ENCODE measurements at regions not wholly inside any gene's neighbourhood (a gene's known extent, or its start where the extent isn't known, plus 50 kb on each side); places are given as distances from the start of the nearest gene placed in this dataset.
"Not testable (repeated sequence)": the region's sequence is repeated elsewhere in the genome, so short reads cannot be mapped to it uniquely, and the experiment has no call there.

DNA sequence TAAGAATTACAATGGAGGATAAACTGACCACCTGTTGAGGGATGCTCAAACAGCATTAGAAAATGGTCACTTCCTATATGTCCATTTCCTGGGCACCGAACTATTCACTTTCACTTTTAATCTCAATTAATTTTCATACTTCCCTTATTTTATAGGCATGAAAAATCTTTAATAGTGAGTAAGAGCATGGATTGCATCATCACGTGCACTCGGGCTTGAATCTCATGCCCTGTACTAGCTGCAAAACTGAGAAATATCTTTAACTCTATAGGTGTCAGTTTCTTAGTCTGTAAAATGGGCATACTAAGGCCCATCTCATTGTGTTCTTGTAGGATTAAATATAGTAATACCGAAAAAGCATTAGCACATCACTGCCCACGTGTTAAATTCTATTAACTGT is 183.9 kb upstream of the FIGN start:
- peak; percentile 69 for TF ChIP-seq CEBPB (IDR thresholded peaks at IDR 0.05; ENCODE audit: low read depth, low read length)
- no peak for TF ChIP-seq RAD21 (IDR thresholded peaks at IDR 0.05; ENCODE audit: low read length)
- TF ChIP-seq MAFK (IDR thresholded peaks at IDR 0.05; ENCODE audit: low read depth, low read length), result no peak
- TF ChIP-seq RFX5 (IDR thresholded peaks at IDR 0.05; ENCODE audit: low read depth, low read length), result no peak
- TF ChIP-seq SMC3 (IDR thresholded peaks at IDR 0.05; ENCODE audit: low read depth, low read length), result no peak
- Histone ChIP-seq H4K20me1 (ENCODE audit: insufficient read depth, low read length) (no peaks in the 10 kb centered on the region), H4K91ac (ENCODE audit: insufficient read depth, low read depth, low read length) (no peak overlapping the region), H4K5ac (ENCODE audit: low read depth, low read length) (no peak overlapping the region), H2BK20ac (ENCODE audit: low read depth, low read length) (no peak overlapping the region), H3K27ac (ENCODE audit: insufficient read depth, low read length) (no peak overlapping the region), H3K4me3 (ENCODE audit: insufficient read depth, low read depth, low read length) (no peak overlapping the region), H3K14ac (replicated peaks; ENCODE audit: low read depth, low read length) (no peak overlapping the region), H3K9ac (ENCODE audit: low read depth, low read length) (no peak overlapping the region), H3K56ac (ENCODE audit: extremely low read depth, insufficient read depth, low read length) (no peak overlapping the region), H3K27me3 (ENCODE audit: control insufficient read depth, insufficient read depth, low read length) (no peaks in the 10 kb centered on the region), H2AK9ac (replicated peaks; ENCODE audit: low read depth, low read length, poor library complexity) (no peak overlapping the region), H3K4ac (ENCODE audit: low read depth, low read length) (no peak overlapping the region), H3K9me1 (ENCODE audit: insufficient read depth, low read length) (no peaks in the 10 kb centered on the region), H2BK120ac (ENCODE audit: low read depth, low read length) (no peak overlapping the region), H3K9me3 (ENCODE audit: control insufficient read depth, insufficient read depth, low read length) (no peaks in the 10 kb centered on the region), H2AK5ac (ENCODE audit: low read depth, low read length) (no peak overlapping the region), H3K4me1 (ENCODE audit: control insufficient read depth, insufficient read depth, low read length) (no peaks in the 10 kb centered on the region), H3K4me2 (ENCODE audit: low read depth, low read length) (no peak overlapping the region), H2BK15ac (ENCODE audit: low read depth, low read length) (no peak overlapping the region), H2BK5ac (ENCODE audit: low read depth, low read length, poor library complexity, severe bottlenecking) (no peak overlapping the region), H4K8ac (ENCODE audit: low read depth in 2 of 2, low read length in 2 of 2) (no peak overlapping the region), H3K36me3 (ENCODE audit: control insufficient read depth, insufficient read depth, low read length) (no peaks in the 10 kb centered on the region), H2AFZ (replicated peaks; ENCODE audit: low read length, poor library complexity) (no peak overlapping the region), H3K79me1 (ENCODE audit: low read depth in 1 of 2, low read length in 2 of 2) (no peaks in the 10 kb centered on the region), H3K18ac (ENCODE audit: low read depth, low read length) (no peak overlapping the region), H3K23ac (ENCODE audit: low read depth, low read length) (no peak overlapping the region)
- dilution Hi-C loops (cut with HindIII; ENCODE audit: low sequenced_read_pairs, unreplicated experiment), result no loop called here
- WGBS, 2 experiments (ENCODE audit: extremely low coverage in 2 of 2, insufficient read length in 1 of 2), result no CpG with 5 or more reads among the region's 5 CpGs
- DNase-seq (no peak), ATAC-seq (ENCODE audit: low read depth) (no peak)
- POLR2A ChIA-PET (ENCODE audit: unreplicated experiment), result no interaction called here
- BruUV-seq (replicated peaks), result no TSS peak
- in situ Hi-C loops (cut with MboI; ENCODE audit: low sequenced_read_pairs), result no loop called here
- CTCF ChIA-PET, result no interaction called here
- intact Hi-C loops (cut with micrococcal nuclease), result no loop called here

GRCh38 chr2:163914486-163914885 is 178.7 kb upstream of the FIGN start:
- H3K36me3 ChIP-seq (ENCODE audit: control insufficient read depth, insufficient read depth, low read length); H4K5ac ChIP-seq (ENCODE audit: low read depth, low read length); H3K23ac ChIP-seq (ENCODE audit: low read depth, low read length); H2BK5ac ChIP-seq (ENCODE audit: low read depth, low read length, poor library complexity, severe bottlenecking); H3K27me3 ChIP-seq (ENCODE audit: control insufficient read depth, insufficient read depth, low read length); H3K9me1 ChIP-seq (ENCODE audit: insufficient read depth, low read length); BruUV-seq (replicated peaks); H3K9me3 ChIP-seq (ENCODE audit: control insufficient read depth, insufficient read depth, low read length); H3K4me2 ChIP-seq (ENCODE audit: low read depth, low read length); H3K27ac ChIP-seq (ENCODE audit: insufficient read depth, low read length); H3K4ac ChIP-seq (ENCODE audit: low read depth, low read length); H3K4me1 ChIP-seq (ENCODE audit: control insufficient read depth, insufficient read depth, low read length); H2AK5ac ChIP-seq (ENCODE audit: low read depth, low read length); H2BK20ac ChIP-seq (ENCODE audit: low read depth, low read length); intact Hi-C loops (cut with micrococcal nuclease); H3K4me3 ChIP-seq (ENCODE audit: insufficient read depth, low read depth, low read length); H3K79me1 ChIP-seq (ENCODE audit: low read depth in 1 of 2, low read length in 2 of 2); H4K8ac ChIP-seq (ENCODE audit: low read depth in 2 of 2, low read length in 2 of 2); H3K9ac ChIP-seq (ENCODE audit: low read depth, low read length); in situ Hi-C loops (cut with MboI; ENCODE audit: low sequenced_read_pairs); H2AFZ ChIP-seq (replicated peaks; ENCODE audit: low read length, poor library complexity); DNase-seq; H3K56ac ChIP-seq (ENCODE audit: extremely low read depth, insufficient read depth, low read length); H2AK9ac ChIP-seq (replicated peaks; ENCODE audit: low read depth, low read length, poor library complexity); ATAC-seq (ENCODE audit: low read depth); H3K18ac ChIP-seq (ENCODE audit: low read depth, low read length); dilution Hi-C loops (cut with HindIII; ENCODE audit: low sequenced_read_pairs, unreplicated experiment); H2BK120ac ChIP-seq (ENCODE audit: low read depth, low read length); H4K20me1 ChIP-seq (ENCODE audit: insufficient read depth, low read length); H2BK15ac ChIP-seq (ENCODE audit: low read depth, low read length); H3K14ac ChIP-seq (replicated peaks; ENCODE audit: low read depth, low read length); CTCF ChIA-PET; H4K91ac ChIP-seq (ENCODE audit: insufficient read depth, low read depth, low read length); POLR2A ChIA-PET (ENCODE audit: unreplicated experiment): not testable (repeated sequence)
- 60% methylated on average over 1 of the region's 19 CpGs; no CpG with 5 or more reads in 1 of the 2 experiments for WGBS, 2 experiments (ENCODE audit: extremely low coverage in 2 of 2, insufficient read length in 1 of 2)

Measured in IMR-90 (cell line).